WTC11 (cell line): ENCODE measurements at regions not wholly inside any gene's neighbourhood (a gene's known extent, or its start where the extent isn't known, plus 50 kb on each side); places are given as distances from the start of the nearest gene placed in this dataset.

Experiments
- ETV6 ChIP-seq: sonication (generic); formaldehyde crosslinking; IDR thresholded peaks from 2 replicates; pipeline ENCODE4 v1.8.1; 2022; ENCODE audit warnings: mild to moderate bottlenecking, missing genetic modification reagents
- FOXP1 ChIP-seq: sonication (generic); formaldehyde crosslinking; IDR thresholded peaks from 2 replicates; pipeline ENCODE4 v1.8.0; 2022; ENCODE audit warnings: missing genetic modification reagents, mild to moderate bottlenecking, moderate library complexity, borderline replicate concordance
- MXD4 ChIP-seq: fragments of 250-450 bp; sonication (Bioruptor Pico); IDR thresholded peaks from 2 replicates; pipeline ENCODE4 v1.8.0; 2021; ENCODE audit warnings: mild to moderate bottlenecking, moderate library complexity, borderline replicate concordance
- MYBL2 ChIP-seq: sonication (generic); formaldehyde crosslinking; IDR thresholded peaks from 2 replicates; pipeline ENCODE4 v1.8.1; 2023; ENCODE audit warnings: mild to moderate bottlenecking, moderate library complexity, missing genetic modification reagents
- NFYB ChIP-seq: sonication (generic); formaldehyde crosslinking; conservative IDR thresholded peaks from 2 replicates; pipeline ENCODE4 v1.8.0; 2022; ENCODE audit warnings: low read depth, missing genetic modification reagents
- ZBTB21 ChIP-seq: sonication (generic); formaldehyde crosslinking; IDR thresholded peaks from 2 replicates; pipeline ENCODE4 v1.8.1; 2023; ENCODE audit warnings: mild to moderate bottlenecking, missing genetic modification reagents, borderline replicate concordance
- ZNF232 ChIP-seq: sonication (generic); formaldehyde crosslinking; IDR thresholded peaks from 2 replicates; pipeline ENCODE4 v1.8.0; 2022; ENCODE audit warnings: mild to moderate bottlenecking, missing genetic modification reagents
- TF ChIP-seq, protein P1 (sequence below): sonication (generic); formaldehyde crosslinking; IDR thresholded peaks from 2 replicates; pipeline ENCODE4 v1.8.0; 2022; ENCODE audit warnings: mild to moderate bottlenecking, missing genetic modification reagents
- TF ChIP-seq, protein P2 (sequence below): fragments of 200-600 bp; IDR thresholded peaks from 2 replicates; pipeline ENCODE4 v1.8.0; 2022; ENCODE audit warnings: antibody characterized with exemption
- TF ChIP-seq, protein P3 (sequence below): fragments of 250-450 bp; sonication (Bioruptor Pico); IDR thresholded peaks from 2 replicates; pipeline ENCODE4 v1.8.0; 2021; ENCODE audit warnings: mild to moderate bottlenecking
- TF ChIP-seq, protein P4 (sequence below): sonication (generic); formaldehyde crosslinking; conservative IDR thresholded peaks from 2 replicates; pipeline ENCODE4 v1.8.1; 2022; ENCODE audit warnings: mild to moderate bottlenecking, missing genetic modification reagents
- TF ChIP-seq, protein P5 (sequence below): sonication (generic); formaldehyde crosslinking; IDR thresholded peaks from 2 replicates; pipeline ENCODE4 v1.8.0; 2022; ENCODE audit warnings: mild to moderate bottlenecking, missing genetic modification reagents

DNA sequence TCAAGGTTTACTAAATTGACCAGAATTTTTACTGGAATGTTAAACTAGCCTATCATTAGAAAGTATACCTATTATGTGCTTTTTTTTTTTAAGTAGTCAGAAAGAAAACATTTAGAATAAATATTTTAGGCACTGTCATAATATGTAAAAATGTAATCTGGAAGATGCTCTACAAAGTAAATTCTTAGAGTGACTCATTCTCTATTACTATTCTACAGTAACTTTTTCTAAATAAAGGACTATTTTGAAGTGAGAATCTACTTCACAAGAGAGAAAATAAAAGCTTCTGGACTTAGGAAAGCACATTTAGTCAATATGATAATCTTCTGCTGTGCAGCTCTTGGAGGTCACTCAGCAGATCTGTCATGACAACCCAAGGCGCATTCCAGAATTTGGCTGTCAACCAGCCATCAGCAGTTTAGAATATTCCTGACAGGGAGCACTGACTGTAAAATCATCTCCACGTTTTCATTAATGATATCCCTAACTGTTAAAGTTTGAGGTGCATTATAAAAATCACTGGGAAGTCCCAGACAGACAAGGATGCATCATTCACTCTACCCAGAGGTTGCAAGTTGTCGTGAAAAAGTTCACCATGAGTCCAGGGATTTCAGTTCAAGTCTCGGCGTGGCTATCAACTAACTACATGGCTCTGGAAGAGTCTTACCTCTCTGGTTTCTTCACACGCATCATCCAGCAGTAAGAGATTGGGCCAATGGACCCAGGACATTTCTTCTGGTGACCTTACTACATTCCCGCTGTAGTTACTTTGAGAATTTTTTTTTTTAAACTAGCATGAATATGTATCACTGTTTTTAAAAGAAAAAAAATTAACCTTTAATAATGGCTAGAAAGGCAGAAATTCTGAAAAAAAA lies 374.9 kb downstream of the GJA1 start:
- no peak for TF ChIP-seq NFYB
- no peak for TF ChIP-seq ZNF232 (CRISPR knock-in tag)
- no peak for TF ChIP-seq ETV6 (CRISPR knock-in tag)
- no peak for TF ChIP-seq ZBTB21 (CRISPR knock-in tag)
- TF ChIP-seq, protein P1, sequence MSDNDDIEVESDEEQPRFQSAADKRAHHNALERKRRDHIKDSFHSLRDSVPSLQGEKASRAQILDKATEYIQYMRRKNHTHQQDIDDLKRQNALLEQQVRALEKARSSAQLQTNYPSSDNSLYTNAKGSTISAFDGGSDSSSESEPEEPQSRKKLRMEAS (CRISPR knock-in tag), result no peak
- TF ChIP-seq FOXP1 (CRISPR knock-in tag), result no peak
- TF ChIP-seq MYBL2 (CRISPR knock-in tag), result no peak
- no peak for TF ChIP-seq MXD4
- TF ChIP-seq, protein P2, sequence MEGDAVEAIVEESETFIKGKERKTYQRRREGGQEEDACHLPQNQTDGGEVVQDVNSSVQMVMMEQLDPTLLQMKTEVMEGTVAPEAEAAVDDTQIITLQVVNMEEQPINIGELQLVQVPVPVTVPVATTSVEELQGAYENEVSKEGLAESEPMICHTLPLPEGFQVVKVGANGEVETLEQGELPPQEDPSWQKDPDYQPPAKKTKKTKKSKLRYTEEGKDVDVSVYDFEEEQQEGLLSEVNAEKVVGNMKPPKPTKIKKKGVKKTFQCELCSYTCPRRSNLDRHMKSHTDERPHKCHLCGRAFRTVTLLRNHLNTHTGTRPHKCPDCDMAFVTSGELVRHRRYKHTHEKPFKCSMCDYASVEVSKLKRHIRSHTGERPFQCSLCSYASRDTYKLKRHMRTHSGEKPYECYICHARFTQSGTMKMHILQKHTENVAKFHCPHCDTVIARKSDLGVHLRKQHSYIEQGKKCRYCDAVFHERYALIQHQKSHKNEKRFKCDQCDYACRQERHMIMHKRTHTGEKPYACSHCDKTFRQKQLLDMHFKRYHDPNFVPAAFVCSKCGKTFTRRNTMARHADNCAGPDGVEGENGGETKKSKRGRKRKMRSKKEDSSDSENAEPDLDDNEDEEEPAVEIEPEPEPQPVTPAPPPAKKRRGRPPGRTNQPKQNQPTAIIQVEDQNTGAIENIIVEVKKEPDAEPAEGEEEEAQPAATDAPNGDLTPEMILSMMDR, result no peak
- TF ChIP-seq, protein P3, sequence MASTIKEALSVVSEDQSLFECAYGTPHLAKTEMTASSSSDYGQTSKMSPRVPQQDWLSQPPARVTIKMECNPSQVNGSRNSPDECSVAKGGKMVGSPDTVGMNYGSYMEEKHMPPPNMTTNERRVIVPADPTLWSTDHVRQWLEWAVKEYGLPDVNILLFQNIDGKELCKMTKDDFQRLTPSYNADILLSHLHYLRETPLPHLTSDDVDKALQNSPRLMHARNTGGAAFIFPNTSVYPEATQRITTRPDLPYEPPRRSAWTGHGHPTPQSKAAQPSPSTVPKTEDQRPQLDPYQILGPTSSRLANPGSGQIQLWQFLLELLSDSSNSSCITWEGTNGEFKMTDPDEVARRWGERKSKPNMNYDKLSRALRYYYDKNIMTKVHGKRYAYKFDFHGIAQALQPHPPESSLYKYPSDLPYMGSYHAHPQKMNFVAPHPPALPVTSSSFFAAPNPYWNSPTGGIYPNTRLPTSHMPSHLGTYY (CRISPR knock-in tag), result no peak
- TF ChIP-seq, protein P4, sequence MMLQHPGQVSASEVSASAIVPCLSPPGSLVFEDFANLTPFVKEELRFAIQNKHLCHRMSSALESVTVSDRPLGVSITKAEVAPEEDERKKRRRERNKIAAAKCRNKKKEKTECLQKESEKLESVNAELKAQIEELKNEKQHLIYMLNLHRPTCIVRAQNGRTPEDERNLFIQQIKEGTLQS, result no peak
- TF ChIP-seq, protein P5, sequence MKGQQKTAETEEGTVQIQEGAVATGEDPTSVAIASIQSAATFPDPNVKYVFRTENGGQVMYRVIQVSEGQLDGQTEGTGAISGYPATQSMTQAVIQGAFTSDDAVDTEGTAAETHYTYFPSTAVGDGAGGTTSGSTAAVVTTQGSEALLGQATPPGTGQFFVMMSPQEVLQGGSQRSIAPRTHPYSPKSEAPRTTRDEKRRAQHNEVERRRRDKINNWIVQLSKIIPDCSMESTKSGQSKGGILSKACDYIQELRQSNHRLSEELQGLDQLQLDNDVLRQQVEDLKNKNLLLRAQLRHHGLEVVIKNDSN, result no peak
